ENCODE measurements at regions not wholly inside any gene's neighbourhood (a gene's known extent, or its start where the extent isn't known, plus 50 kb on each side); places are given as distances from the start of the nearest gene placed in this dataset.
A peak's percentile ranks its signal among the peaks of the same experiment; 100 is the strongest.

DNA sequence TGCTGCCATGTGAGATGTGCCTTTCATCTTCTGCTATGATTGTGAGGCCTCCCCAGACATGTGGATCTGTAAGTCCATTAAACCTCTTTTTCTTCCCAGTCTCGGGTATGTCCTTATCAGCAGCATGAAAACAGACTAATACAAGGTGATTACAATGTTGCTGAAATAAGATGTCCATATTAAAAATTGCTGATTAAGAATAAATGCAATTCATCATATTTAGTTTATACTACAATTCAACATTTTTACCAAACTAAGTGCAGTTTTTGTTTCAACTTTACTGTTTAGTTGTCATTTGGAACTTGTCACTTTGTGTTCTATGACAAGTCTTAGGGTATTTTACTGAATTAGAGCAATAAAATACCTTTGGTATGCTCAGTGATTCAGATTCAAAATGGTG, 127.6 kb upstream of the TMCO5A start:
- H3K27me3 ChIP-seq (ENCODE audit: control insufficient read depth, insufficient read depth, low read length): no peaks in the 10 kb centered on the region

DNA sequence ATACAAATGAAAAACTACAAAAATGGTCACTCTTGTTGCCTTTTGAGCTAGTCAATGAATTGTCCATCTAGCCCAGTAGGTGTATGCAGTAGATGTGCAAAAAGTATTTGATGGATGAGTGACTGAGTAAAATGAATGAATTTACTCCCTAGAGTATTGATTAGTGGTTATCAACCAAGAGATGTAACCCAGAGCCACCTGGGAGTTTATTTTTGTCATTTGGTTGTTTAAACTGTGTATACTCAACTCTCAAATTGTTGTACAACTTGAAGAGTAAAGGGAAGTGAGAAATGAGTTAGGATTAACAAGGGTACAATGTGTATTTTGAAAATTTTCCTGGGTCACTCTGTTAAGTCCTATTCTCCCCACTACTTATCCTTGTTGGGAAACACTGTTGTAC, 124.1 kb upstream of the TMCO5A start:
- no peaks in the 10 kb centered on the region for H3K27me3 ChIP-seq (ENCODE audit: control insufficient read depth, insufficient read depth, low read length)
- FAIRE-seq: no peak
- DNase-seq (ENCODE audit: low read depth): no peak
- H3K36me3 ChIP-seq (ENCODE audit: control insufficient read depth, insufficient read depth, low read length): no peaks in the 10 kb centered on the region
- no peak overlapping the region for H3K4me3 ChIP-seq (ENCODE audit: low read depth, low read length)
- TF ChIP-seq, protein P1, sequence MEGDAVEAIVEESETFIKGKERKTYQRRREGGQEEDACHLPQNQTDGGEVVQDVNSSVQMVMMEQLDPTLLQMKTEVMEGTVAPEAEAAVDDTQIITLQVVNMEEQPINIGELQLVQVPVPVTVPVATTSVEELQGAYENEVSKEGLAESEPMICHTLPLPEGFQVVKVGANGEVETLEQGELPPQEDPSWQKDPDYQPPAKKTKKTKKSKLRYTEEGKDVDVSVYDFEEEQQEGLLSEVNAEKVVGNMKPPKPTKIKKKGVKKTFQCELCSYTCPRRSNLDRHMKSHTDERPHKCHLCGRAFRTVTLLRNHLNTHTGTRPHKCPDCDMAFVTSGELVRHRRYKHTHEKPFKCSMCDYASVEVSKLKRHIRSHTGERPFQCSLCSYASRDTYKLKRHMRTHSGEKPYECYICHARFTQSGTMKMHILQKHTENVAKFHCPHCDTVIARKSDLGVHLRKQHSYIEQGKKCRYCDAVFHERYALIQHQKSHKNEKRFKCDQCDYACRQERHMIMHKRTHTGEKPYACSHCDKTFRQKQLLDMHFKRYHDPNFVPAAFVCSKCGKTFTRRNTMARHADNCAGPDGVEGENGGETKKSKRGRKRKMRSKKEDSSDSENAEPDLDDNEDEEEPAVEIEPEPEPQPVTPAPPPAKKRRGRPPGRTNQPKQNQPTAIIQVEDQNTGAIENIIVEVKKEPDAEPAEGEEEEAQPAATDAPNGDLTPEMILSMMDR (IDR thresholded peaks at IDR 0.05; ENCODE audit: insufficient read depth, low read length, severe bottlenecking): no peak

More for the DNA sequence above, 127.6 kb upstream of the TMCO5A start:
- Histone ChIP-seq H3K4me3 (ENCODE audit: low read depth, low read length) (no peak overlapping the region), H3K36me3 (ENCODE audit: control insufficient read depth, insufficient read depth, low read length) (no peaks in the 10 kb centered on the region)
- no peak for DNase-seq (ENCODE audit: low read depth)
- TF ChIP-seq, protein P1 (IDR thresholded peaks at IDR 0.05; ENCODE audit: insufficient read depth, low read length, severe bottlenecking): no peak
- FAIRE-seq: no peak

DNA sequence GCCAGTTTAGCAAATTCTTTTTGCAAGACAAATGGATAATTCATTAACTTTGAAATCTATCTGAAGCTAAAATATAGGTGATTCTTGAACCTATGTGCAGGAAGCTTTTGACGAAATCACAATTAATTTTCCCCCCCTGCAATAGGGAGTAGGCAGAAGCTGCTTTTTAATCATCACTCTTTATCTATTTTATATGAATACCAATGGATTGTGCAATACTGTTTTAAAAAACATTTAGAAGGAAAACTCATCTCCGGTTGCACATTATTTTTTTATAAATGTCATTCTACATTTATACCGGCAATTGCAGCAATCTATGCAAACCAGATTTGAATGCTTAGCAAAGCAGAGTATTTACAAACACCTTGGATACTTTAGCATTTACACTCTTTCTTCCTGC, 121.1 kb upstream of the TMCO5A start:
- FAIRE-seq (no peak), DNase-seq (ENCODE audit: low read depth) (no peak)
- H3K36me3 ChIP-seq (ENCODE audit: control insufficient read depth, insufficient read depth, low read length): no peaks in the 10 kb centered on the region
- TF ChIP-seq, protein P1 (IDR thresholded peaks at IDR 0.05; ENCODE audit: insufficient read depth, low read length, severe bottlenecking): no peak
- H3K27me3 ChIP-seq (ENCODE audit: control insufficient read depth, insufficient read depth, low read length): no peaks in the 10 kb centered on the region
- H3K4me3 ChIP-seq (ENCODE audit: low read depth, low read length): no peak overlapping the region

DNA sequence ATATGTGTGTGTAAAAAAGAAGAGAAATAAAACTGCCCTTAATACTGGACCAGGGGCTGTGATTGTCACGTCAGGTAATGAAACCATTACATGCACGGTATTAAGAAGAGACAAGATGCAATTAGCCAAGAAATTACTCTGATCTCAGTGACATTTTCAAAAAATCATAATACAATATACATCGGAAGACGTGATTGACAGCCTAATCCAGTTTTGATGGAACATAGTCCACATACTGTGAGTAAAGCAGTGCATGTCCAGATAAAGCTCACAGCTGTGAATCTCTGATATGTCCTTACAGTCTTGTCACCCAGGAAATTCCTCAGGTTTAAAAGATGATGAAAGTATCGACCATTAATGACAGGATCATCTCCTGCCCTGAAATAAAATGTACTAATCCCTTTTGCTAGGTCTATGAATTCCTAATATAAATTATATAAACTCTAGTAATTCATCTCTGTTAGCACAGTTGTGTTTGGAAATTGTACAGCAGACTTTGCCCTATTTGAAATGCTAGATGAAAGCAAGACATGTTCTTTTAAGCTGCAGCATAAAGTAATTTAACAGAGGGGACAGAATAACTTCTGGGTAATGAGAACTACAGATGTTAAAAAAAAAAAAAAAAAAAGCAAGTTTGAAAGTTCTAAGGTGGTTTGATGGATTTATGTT, 119.5 kb upstream of the TMCO5A start:
- DNase-seq (ENCODE audit: low read depth): no peak
- TF ChIP-seq, protein P1 (IDR thresholded peaks at IDR 0.05; ENCODE audit: insufficient read depth, low read length, severe bottlenecking): no peak
- Histone ChIP-seq H3K27me3 (ENCODE audit: control insufficient read depth, insufficient read depth, low read length) (no peaks in the 10 kb centered on the region), H3K4me3 (ENCODE audit: low read depth, low read length) (no peak overlapping the region), H3K36me3 (ENCODE audit: control insufficient read depth, insufficient read depth, low read length) (no peaks in the 10 kb centered on the region)
- FAIRE-seq: no peak

DNA sequence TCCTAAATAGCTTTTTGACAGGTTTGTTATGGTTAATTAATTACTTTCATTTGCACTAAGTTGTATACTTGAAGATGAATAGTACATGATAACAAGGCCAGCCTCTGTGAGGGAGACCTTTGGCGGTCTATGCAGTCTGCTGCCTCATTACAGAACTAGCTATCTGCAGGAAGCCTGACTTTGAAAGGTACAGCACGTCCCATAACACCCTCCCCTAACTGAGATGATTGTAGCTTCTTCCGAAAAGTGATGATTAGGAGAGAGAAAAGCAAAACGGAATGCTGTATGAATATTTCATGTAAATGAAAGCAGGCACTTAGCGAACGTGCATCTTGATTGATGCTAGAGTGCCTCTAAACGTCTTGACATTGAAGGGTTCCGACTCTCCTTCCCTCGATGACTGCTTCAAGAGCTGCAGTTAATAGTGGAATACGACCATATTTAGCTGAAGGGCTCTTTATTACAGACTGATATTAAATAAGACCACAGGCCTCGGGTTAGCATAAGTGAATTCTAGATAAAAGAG, 116.2 kb upstream of the TMCO5A start:
- H3K36me3 ChIP-seq (ENCODE audit: control insufficient read depth, insufficient read depth, low read length): no peaks in the 10 kb centered on the region
- DNase-seq (ENCODE audit: low read depth): no peak
- no peak overlapping the region for H3K4me3 ChIP-seq (ENCODE audit: low read depth, low read length)
- H3K27me3 ChIP-seq (ENCODE audit: control insufficient read depth, insufficient read depth, low read length): no peaks in the 10 kb centered on the region
- TF ChIP-seq, protein P1 (IDR thresholded peaks at IDR 0.05; ENCODE audit: insufficient read depth, low read length, severe bottlenecking): no peak
- no peak for FAIRE-seq

DNA sequence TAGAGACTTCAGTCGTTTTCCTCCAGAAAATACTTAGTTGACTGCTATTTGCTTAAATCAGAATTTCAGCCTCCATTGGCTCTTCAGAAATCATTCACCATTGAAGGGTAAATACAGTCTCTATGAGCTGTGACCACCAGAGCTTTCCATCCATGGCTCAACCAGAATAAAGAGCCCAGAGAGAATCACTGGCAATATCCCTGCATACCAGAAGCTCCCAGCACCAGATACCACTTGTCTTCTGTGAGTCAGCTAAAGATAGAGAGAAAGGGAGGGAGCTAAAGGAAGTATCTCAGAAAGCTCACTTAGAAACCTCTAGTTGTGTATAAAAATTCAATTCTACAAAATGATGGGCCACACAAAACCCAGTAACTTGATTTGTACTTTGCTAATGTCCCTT, 115.2 kb upstream of the TMCO5A start:
- TF ChIP-seq, protein P1 (IDR thresholded peaks at IDR 0.05; ENCODE audit: insufficient read depth, low read length, severe bottlenecking): no peak
- H3K4me3 ChIP-seq (ENCODE audit: low read depth, low read length): no peak overlapping the region
- FAIRE-seq (no peak), DNase-seq (ENCODE audit: low read depth) (peak; percentile 15)
- no peaks in the 10 kb centered on the region for H3K36me3 ChIP-seq (ENCODE audit: control insufficient read depth, insufficient read depth, low read length)
- no peaks in the 10 kb centered on the region for H3K27me3 ChIP-seq (ENCODE audit: control insufficient read depth, insufficient read depth, low read length)
